Testis (tissue), 2 donors: ENCODE measurements at regions not wholly inside any gene's neighbourhood (a gene's known extent, or its start where the extent isn't known, plus 50 kb on each side); places are given as distances from the start of the nearest gene placed in this dataset.

ENCODE experiments used
- POLR2A ChIP-seq: fragments of 450-650 bp; IDR thresholded peaks from one replicate; pipeline ENCODE4 v1.6.1; 2017; ENCODE audit warnings: antibody characterized with exemption, mild to moderate bottlenecking, moderate library complexity
- TF ChIP-seq, protein P1 (sequence below), 3 experiments: fragments of 450-650 bp in 2 of 3; fragments of 200-600 bp in 1 of 3; sonication (generic) in 1 of 3; IDR thresholded peaks; one replicate each; pipeline ENCODE4 v1.5.1; 2016 to 2019; ENCODE audit warnings: antibody characterized with exemption in 3 of 3, mild to moderate bottlenecking in 2 of 3, moderate library complexity in 1 of 3

DNA sequence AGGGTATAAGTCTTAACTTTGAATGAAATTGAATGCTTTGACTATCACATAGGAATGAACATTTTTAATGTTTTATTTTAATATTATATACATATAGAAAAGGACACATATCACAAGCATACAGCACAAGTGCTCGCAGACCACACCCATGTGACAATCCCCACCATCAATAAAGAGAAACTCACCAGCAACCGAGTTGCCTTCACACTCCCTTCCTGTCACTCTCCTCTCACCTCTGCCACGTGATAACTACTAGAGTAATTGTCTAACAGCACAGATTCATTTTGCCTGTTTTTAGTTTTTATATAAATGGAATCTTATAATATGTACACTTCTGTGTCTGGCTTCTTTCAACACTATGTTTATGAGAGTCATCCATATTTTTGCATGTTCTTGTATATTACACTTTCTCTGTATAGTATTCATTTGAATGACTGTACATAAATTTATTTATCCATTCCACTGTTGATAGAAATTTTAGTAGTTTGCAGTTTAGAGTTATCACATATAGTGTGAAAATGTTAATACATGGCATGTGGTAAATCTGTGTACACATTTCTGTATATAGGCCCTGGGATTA is 304.9 kb upstream of the DUSP10 start:
- TF ChIP-seq, protein P1, sequence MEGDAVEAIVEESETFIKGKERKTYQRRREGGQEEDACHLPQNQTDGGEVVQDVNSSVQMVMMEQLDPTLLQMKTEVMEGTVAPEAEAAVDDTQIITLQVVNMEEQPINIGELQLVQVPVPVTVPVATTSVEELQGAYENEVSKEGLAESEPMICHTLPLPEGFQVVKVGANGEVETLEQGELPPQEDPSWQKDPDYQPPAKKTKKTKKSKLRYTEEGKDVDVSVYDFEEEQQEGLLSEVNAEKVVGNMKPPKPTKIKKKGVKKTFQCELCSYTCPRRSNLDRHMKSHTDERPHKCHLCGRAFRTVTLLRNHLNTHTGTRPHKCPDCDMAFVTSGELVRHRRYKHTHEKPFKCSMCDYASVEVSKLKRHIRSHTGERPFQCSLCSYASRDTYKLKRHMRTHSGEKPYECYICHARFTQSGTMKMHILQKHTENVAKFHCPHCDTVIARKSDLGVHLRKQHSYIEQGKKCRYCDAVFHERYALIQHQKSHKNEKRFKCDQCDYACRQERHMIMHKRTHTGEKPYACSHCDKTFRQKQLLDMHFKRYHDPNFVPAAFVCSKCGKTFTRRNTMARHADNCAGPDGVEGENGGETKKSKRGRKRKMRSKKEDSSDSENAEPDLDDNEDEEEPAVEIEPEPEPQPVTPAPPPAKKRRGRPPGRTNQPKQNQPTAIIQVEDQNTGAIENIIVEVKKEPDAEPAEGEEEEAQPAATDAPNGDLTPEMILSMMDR (IDR thresholded peaks at IDR 0.05) = no peak
- no peak for TF ChIP-seq POLR2A
